PC-9 (cell line): ENCODE measurements at regions not wholly inside any gene's neighbourhood (a gene's known extent, or its start where the extent isn't known, plus 50 kb on each side); places are given as distances from the start of the nearest gene placed in this dataset.

Experiments
- BruUV-seq: library from RNA; stranded (reverse); fragments of 400-500 nt; replicated peaks from 2 replicates; lab custom pipeline; 2021; lab: Mats Ljungman, UMichigan
- CTCF ChIA-PET: fragments of 300-600 bp; sonication (Branson Sonifier 250); formaldehyde crosslinking; loops from one replicate; lab custom pipeline; 2022; ENCODE audit warnings: antibody characterized with exemption; lab: Charles Lee
- POLR2A ChIA-PET: fragments of 300-600 bp; sonication (Branson Sonifier 250); formaldehyde crosslinking; loops from one replicate; lab custom pipeline; 2022; ENCODE audit warnings: antibody characterized with exemption; ENCODE audit not compliant: unreplicated experiment; lab: Charles Lee
- DNase-seq, 2 experiments: peaks; one replicate each; pipeline versions ENCODE4 v3.0.0 to v3.0.0-alpha.2; 2015 to 2022; ENCODE audit warnings: mixed read lengths in 1 of 2
- H2AFZ ChIP-seq: fragments of 200-600 bp; sonication (generic); 2 replicates; pipeline ENCODE4 v1.8.1; 2017; ENCODE audit warnings: antibody characterized with exemption
- H3F3A ChIP-seq: fragments of 200-600 bp; sonication (generic); 2 replicates; pipeline ENCODE4 v1.8.1; 2017; ENCODE audit warnings: antibody characterized with exemption, mild to moderate bottlenecking, low read depth; ENCODE audit not compliant: insufficient read depth
- H3K27ac ChIP-seq: fragments of 200-600 bp; sonication (generic); 2 replicates; pipeline ENCODE4 v1.6.1; 2016; ENCODE audit warnings: mixed run types
- H3K27me3 ChIP-seq: fragments of 200-600 bp; sonication (generic); 2 replicates; pipeline ENCODE4 v1.6.1; 2016; ENCODE audit warnings: low read depth, mixed run types; ENCODE audit not compliant: insufficient read depth
- H3K36me3 ChIP-seq: fragments of 200-600 bp; sonication (generic); 2 replicates; pipeline ENCODE4 v1.6.1; 2016; ENCODE audit warnings: low read depth, mixed run types
- H3K4me1 ChIP-seq: fragments of 200-600 bp; sonication (generic); replicated peaks from 2 replicates; pipeline ENCODE4 v1.6.1; 2016; ENCODE audit warnings: mixed run types; ENCODE audit not compliant: insufficient read depth
- H3K4me2 ChIP-seq: fragments of 200-600 bp; sonication (generic); 2 replicates; pipeline ENCODE4 v1.6.1; 2017; ENCODE audit warnings: mixed run types
- H3K4me3 ChIP-seq: fragments of 200-600 bp; sonication (generic); 2 replicates; pipeline ENCODE4 v1.6.1; 2016; ENCODE audit warnings: mixed run types
- H3K79me2 ChIP-seq: fragments of 200-600 bp; sonication (generic); 2 replicates; pipeline ENCODE4 v1.6.1; 2017; ENCODE audit warnings: low read depth, mixed run types
- H3K9me2 ChIP-seq: fragments of 200-600 bp; sonication (generic); 2 replicates; pipeline ENCODE4 v1.8.1; 2017; ENCODE audit warnings: mild to moderate bottlenecking; ENCODE audit not compliant: insufficient read depth
- H3K9me3 ChIP-seq: fragments of 200-600 bp; sonication (generic); 2 replicates; pipeline ENCODE4 v1.8.1; 2016; ENCODE audit warnings: low read depth; ENCODE audit not compliant: insufficient read depth
- H4K20me1 ChIP-seq: fragments of 200-600 bp; sonication (generic); 2 replicates; pipeline ENCODE4 v1.8.1; 2017; ENCODE audit not compliant: insufficient read depth
- EZH2 ChIP-seq: fragments of 200-600 bp; sonication (generic); IDR thresholded peaks from 2 replicates; pipeline ENCODE4 v1.8.0; 2017; ENCODE audit warnings: antibody characterized with exemption, low read depth
- intact Hi-C: fragments of 100-400 bp; cut with micrococcal nuclease; formaldehyde crosslinking; loops from one replicate; pipeline ENCODE4 v1.10.0; 2022; ENCODE audit not compliant: unreplicated experiment
- TF ChIP-seq, protein P1 (sequence below): fragments of 200-600 bp; sonication (generic); conservative IDR thresholded peaks from 2 replicates; pipeline ENCODE4 v1.6.1; 2017; ENCODE audit warnings: mixed run types, antibody characterized with exemption, mild to moderate bottlenecking, moderate library complexity

DNA sequence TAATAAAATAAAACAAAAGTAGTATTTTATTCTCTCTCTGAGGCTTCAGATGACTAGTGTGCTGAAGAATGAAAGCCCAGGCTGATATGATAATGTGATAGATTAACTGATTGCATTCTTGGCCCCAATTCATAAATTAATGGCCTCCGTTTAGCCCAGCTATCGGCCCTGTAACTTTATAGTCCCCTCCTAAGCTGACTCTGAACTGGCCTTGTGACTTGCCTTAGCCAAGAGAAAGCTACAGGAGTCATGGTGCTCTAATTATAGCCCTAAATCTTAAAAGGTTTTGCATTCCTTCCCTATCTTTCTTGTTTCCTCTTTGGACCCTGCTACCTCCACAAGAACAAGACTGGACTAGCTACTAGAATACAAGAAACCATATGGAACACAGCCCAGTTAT lies 123.2 kb upstream of the EPHA3 start:
- DNase-seq = no peak
- no peaks in the 10 kb centered on the region for H3F3A ChIP-seq
- H3K36me3 ChIP-seq = no peaks in the 10 kb centered on the region
- CTCF ChIA-PET = no interaction called here
- H4K20me1 ChIP-seq = no peaks in the 10 kb centered on the region
- POLR2A ChIA-PET = no interaction called here
- H2AFZ ChIP-seq = no peak overlapping the region
- no peaks in the 10 kb centered on the region for H3K79me2 ChIP-seq
- no peak overlapping the region for H3K4me3 ChIP-seq
- no peak overlapping the region for H3K27ac ChIP-seq
- H3K27me3 ChIP-seq = no peaks in the 10 kb centered on the region
- H3K4me1 ChIP-seq = no peaks in the 10 kb centered on the region
- H3K4me2 ChIP-seq = no peak overlapping the region
- TF ChIP-seq, protein P1, sequence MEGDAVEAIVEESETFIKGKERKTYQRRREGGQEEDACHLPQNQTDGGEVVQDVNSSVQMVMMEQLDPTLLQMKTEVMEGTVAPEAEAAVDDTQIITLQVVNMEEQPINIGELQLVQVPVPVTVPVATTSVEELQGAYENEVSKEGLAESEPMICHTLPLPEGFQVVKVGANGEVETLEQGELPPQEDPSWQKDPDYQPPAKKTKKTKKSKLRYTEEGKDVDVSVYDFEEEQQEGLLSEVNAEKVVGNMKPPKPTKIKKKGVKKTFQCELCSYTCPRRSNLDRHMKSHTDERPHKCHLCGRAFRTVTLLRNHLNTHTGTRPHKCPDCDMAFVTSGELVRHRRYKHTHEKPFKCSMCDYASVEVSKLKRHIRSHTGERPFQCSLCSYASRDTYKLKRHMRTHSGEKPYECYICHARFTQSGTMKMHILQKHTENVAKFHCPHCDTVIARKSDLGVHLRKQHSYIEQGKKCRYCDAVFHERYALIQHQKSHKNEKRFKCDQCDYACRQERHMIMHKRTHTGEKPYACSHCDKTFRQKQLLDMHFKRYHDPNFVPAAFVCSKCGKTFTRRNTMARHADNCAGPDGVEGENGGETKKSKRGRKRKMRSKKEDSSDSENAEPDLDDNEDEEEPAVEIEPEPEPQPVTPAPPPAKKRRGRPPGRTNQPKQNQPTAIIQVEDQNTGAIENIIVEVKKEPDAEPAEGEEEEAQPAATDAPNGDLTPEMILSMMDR = no peak
- TF ChIP-seq EZH2 = no peak
- H3K9me3 ChIP-seq = no peaks in the 10 kb centered on the region
- no TSS peak for BruUV-seq
- no peaks in the 10 kb centered on the region for H3K9me2 ChIP-seq
- intact Hi-C loops = no loop called here

DNA sequence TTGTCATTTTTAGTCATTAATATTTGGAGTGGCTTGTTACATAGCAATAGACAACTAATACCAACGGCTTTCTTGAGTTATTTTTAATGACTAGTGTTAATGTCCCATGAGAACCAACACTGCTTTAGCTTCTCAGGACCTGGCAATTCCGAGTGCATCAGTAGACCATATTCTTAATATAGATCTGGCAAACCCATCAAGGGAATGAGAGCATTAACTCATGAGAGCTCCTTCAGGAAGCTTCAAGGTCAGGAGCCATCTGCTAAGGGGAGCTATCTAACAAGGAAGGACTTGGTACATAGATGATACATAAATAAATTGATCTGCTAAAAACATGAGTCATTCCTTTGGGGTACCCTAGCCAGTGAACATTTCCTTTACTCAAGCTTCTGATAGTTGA lies 122.6 kb upstream of the EPHA3 start:
- Histone ChIP-seq H2AFZ (no peak overlapping the region), H3K36me3 (no peaks in the 10 kb centered on the region), H4K20me1 (no peaks in the 10 kb centered on the region), H3K9me3 (no peaks in the 10 kb centered on the region), H3K4me2 (no peak overlapping the region), H3K27ac (no peak overlapping the region), H3K27me3 (no peaks in the 10 kb centered on the region), H3K9me2 (no peaks in the 10 kb centered on the region), H3K4me1 (no peaks in the 10 kb centered on the region), H3K4me3 (no peak overlapping the region), H3K79me2 (no peaks in the 10 kb centered on the region), H3F3A (no peaks in the 10 kb centered on the region)
- ChIA-PET CTCF (no interaction called here), POLR2A (no interaction called here)
- BruUV-seq = no TSS peak
- intact Hi-C loops = no loop called here
- no peak for DNase-seq
- no peak for TF ChIP-seq EZH2
- TF ChIP-seq, protein P1 = no peak

DNA sequence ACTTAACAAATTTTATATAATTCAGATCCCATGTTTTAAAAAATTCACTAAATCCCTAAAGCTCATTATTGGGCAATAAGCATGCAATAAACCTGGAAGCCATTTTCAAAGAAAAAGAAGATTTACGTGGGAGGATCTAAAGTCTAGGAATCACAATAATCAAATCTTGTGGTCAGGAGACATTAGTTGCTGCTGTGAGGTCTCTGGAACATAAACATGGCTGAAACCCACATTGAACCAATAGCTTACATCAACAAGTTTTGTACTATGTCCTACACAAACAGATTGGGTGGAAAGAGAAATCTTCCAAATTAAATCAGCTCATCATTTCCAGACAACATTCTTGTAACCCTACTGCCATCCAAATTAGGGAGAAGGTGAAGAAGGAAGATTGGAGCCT lies 121.9 kb upstream of the EPHA3 start:
- DNase-seq = no peak
- Histone ChIP-seq H3K9me2 (no peaks in the 10 kb centered on the region), H3K79me2 (no peaks in the 10 kb centered on the region), H3K27me3 (no peaks in the 10 kb centered on the region), H3K36me3 (no peaks in the 10 kb centered on the region), H3F3A (no peaks in the 10 kb centered on the region), H2AFZ (no peak overlapping the region), H3K4me1 (no peaks in the 10 kb centered on the region), H4K20me1 (no peaks in the 10 kb centered on the region), H3K4me2 (no peak overlapping the region), H3K4me3 (no peak overlapping the region), H3K9me3 (no peaks in the 10 kb centered on the region), H3K27ac (no peak overlapping the region)
- CTCF ChIA-PET = no interaction called here
- intact Hi-C loops = no loop called here
- POLR2A ChIA-PET = no interaction called here
- TF ChIP-seq, protein P1 = no peak
- TF ChIP-seq EZH2 = no peak
- no TSS peak for BruUV-seq
